H1 (cell line): ENCODE measurements at regions not wholly inside any gene's neighbourhood (a gene's known extent, or its start where the extent isn't known, plus 50 kb on each side); places are given as distances from the start of the nearest gene placed in this dataset.

Experiments used
- CTCF ChIA-PET: fragments of 300-600 bp; sonication (Branson Sonifier 250); formaldehyde crosslinking; loops from one replicate; lab custom pipeline; 2021; ENCODE audit not compliant: partially characterized antibody; lab: Charles Lee
- POLR2A ChIA-PET: fragments of 300-600 bp; sonication (Branson Sonifier 250); formaldehyde crosslinking; loops from one replicate; lab custom pipeline; 2021; ENCODE audit warnings: inconsistent platforms; ENCODE audit not compliant: partially characterized antibody; lab: Charles Lee
- DNase-seq, 2 experiments: peaks; one replicate each; pipeline versions ENCODE4 v3.0.0 to v3.0.0-alpha.2; 2010 to 2022; ENCODE audit warnings: low spot score in 2 of 2, low read depth in 1 of 2, mixed read lengths in 1 of 2
- FAIRE-seq: peaks from 2 replicates; lab custom pipeline; 2011; peaks lifted over from hg19 to GRCh38; lab: Jason Lieb, UNC
- H2AFZ ChIP-seq: 2 replicates; pipeline ENCODE4 v1.8.1; 2012; ENCODE audit warnings: low read length, inconsistent platforms
- H2AK5ac ChIP-seq: 2 replicates; pipeline ENCODE4 v1.6.1; 2013; ENCODE audit warnings: low read depth, low read length
- H2BK120ac ChIP-seq: replicated peaks from 2 replicates; pipeline ENCODE3; 2013; ENCODE audit warnings: low read depth, low read length, inconsistent platforms
- H2BK12ac ChIP-seq: 2 replicates; pipeline ENCODE4 v1.6.1; 2013; ENCODE audit warnings: low read depth, low read length
- H2BK15ac ChIP-seq: 2 replicates; pipeline ENCODE4 v1.6.1; 2013; ENCODE audit warnings: low read length
- H2BK20ac ChIP-seq: 2 replicates; pipeline ENCODE4 v1.6.1; 2013; ENCODE audit warnings: low read length
- H2BK5ac ChIP-seq: 2 replicates; pipeline ENCODE4 v1.6.1; 2013; ENCODE audit warnings: low read depth, low read length
- H3K14ac ChIP-seq: 2 replicates; pipeline ENCODE4 v1.6.1; 2013; ENCODE audit warnings: inconsistent platforms; ENCODE audit not compliant: insufficient read length
- H3K18ac ChIP-seq: 2 replicates; pipeline ENCODE4 v1.6.1; 2013; ENCODE audit warnings: low read length; ENCODE audit errors: extremely low read depth
- H3K23ac ChIP-seq: 2 replicates; pipeline ENCODE4 v1.6.1; 2013; ENCODE audit warnings: inconsistent platforms; ENCODE audit not compliant: insufficient read length
- H3K23me2 ChIP-seq: 2 replicates; pipeline ENCODE4 v1.6.1; 2013; ENCODE audit warnings: low read depth, low read length
- H3K27ac ChIP-seq: 2 replicates; pipeline ENCODE4 v1.6.1; 2011; ENCODE audit warnings: low read depth, low read length, inconsistent platforms
- H3K27me3 ChIP-seq, 4 experiments: replicated peaks in 1 of 4; 1 replicate in 1 of 4; 2 replicates in 3 of 4; pipeline versions ENCODE4 v1.6.1 to v1.8.1; 2011 to 2013; ENCODE audit warnings: low read length in 3 of 4, mild to moderate bottlenecking in 3 of 4, inconsistent platforms in 2 of 4, mixed read lengths in 2 of 4, moderate library complexity in 1 of 4; ENCODE audit not compliant: control insufficient read depth in 3 of 4, insufficient read depth in 3 of 4; ENCODE audit errors: extremely low read depth in 1 of 4
- H3K36me3 ChIP-seq, 4 experiments: 2 replicates each; pipeline versions ENCODE4 v1.6.1 to v1.8.1; 2011 to 2013; ENCODE audit warnings: mild to moderate bottlenecking in 4 of 4, low read length in 3 of 4, moderate library complexity in 2 of 4, control low read depth in 1 of 4, inconsistent platforms in 1 of 4; ENCODE audit not compliant: insufficient read depth in 4 of 4, control insufficient read depth in 2 of 4
- H3K4ac ChIP-seq: replicated peaks from 2 replicates; pipeline ENCODE3; 2013; ENCODE audit warnings: low read length, low read depth, mixed read lengths, inconsistent platforms; ENCODE audit not compliant: insufficient read length
- H3K4me1 ChIP-seq, 4 experiments: replicated peaks in 1 of 4; 1 replicate in 1 of 4; 2 replicates in 3 of 4; pipeline versions ENCODE4 v1.6.1 to v1.8.1; 2011 to 2013; ENCODE audit warnings: low read length in 3 of 4, inconsistent platforms in 2 of 4, mixed read lengths in 1 of 4; ENCODE audit not compliant: insufficient read depth in 4 of 4, control insufficient read depth in 3 of 4
- H3K4me2 ChIP-seq, 2 experiments: 2 replicates each; pipeline versions ENCODE4 v1.6.1 to v1.8.1; 2011 to 2013; ENCODE audit warnings: low read depth in 2 of 2, low read length in 2 of 2, control low read depth in 1 of 2, inconsistent platforms in 1 of 2, mild to moderate bottlenecking in 1 of 2; ENCODE audit not compliant: insufficient read depth in 1 of 2
- H3K4me3 ChIP-seq, 4 experiments: fragments of 200-600, 300-600 bp in 1 of 4; sonication (generic), shearing (Covaris generic), sonication (Bioruptor Twin) in 1 of 4; 2 replicates each; pipeline versions ENCODE4 v1.5.1 to v1.8.1; 2011 to 2016; ENCODE audit warnings: low read length in 4 of 4, low read depth in 3 of 4, control low read depth in 2 of 4, inconsistent platforms in 2 of 4, mild to moderate bottlenecking in 2 of 4, mixed read lengths in 1 of 4, moderate library complexity in 1 of 4; ENCODE audit not compliant: insufficient read depth in 2 of 4; ENCODE audit errors: extremely low read depth in 1 of 4
- H3K56ac ChIP-seq: replicated peaks from 2 replicates; pipeline ENCODE3; 2013; ENCODE audit warnings: low read depth, mild to moderate bottlenecking, mixed read lengths, low read length, inconsistent platforms; ENCODE audit not compliant: insufficient read length
- H3K79me1 ChIP-seq: 2 replicates; pipeline ENCODE4 v1.6.1; 2013; ENCODE audit warnings: low read depth, low read length, control low read depth
- H3K79me2 ChIP-seq, 2 experiments: 2 replicates each; pipeline versions ENCODE4 v1.6.1 to v1.8.1; 2012 to 2013; ENCODE audit warnings: low read length in 2 of 2, mild to moderate bottlenecking in 2 of 2, inconsistent platforms in 1 of 2; ENCODE audit not compliant: insufficient read depth in 2 of 2, control insufficient read depth in 1 of 2
- H3K9ac ChIP-seq, 4 experiments: replicated peaks in 1 of 4; 1 replicate in 1 of 4; 2 replicates in 3 of 4; pipeline versions ENCODE4 v1.6.1 to v1.8.1; 2011 to 2013; ENCODE audit warnings: low read depth in 3 of 4, low read length in 3 of 4, control low read depth in 2 of 4, mild to moderate bottlenecking in 2 of 4, moderate library complexity in 2 of 4, inconsistent platforms in 1 of 4; ENCODE audit errors: extremely low read depth in 1 of 4
- H3K9me3 ChIP-seq, 2 experiments: 2 replicates each; pipeline versions ENCODE4 v1.6.1 to v1.8.1; 2012 to 2013; ENCODE audit warnings: mild to moderate bottlenecking in 2 of 2, moderate library complexity in 2 of 2, control low read depth in 1 of 2, inconsistent platforms in 1 of 2, low read depth in 1 of 2, low read length in 1 of 2, mixed read lengths in 1 of 2; ENCODE audit not compliant: insufficient read depth in 2 of 2
- H4K20me1 ChIP-seq, 2 experiments: replicated peaks in 1 of 2; 2 replicates each; pipeline versions ENCODE3 to v1.8.1; 2011 to 2013; ENCODE audit warnings: inconsistent platforms in 2 of 2, low read length in 2 of 2, mild to moderate bottlenecking in 1 of 2; ENCODE audit not compliant: insufficient read depth in 2 of 2, control insufficient read depth in 1 of 2
- H4K5ac ChIP-seq: 2 replicates; pipeline ENCODE4 v1.6.1; 2013; ENCODE audit warnings: low read length, low read depth, mixed read lengths, inconsistent platforms; ENCODE audit not compliant: insufficient read length
- H4K8ac ChIP-seq: 2 replicates; pipeline ENCODE4 v1.8.0; 2013; ENCODE audit warnings: mild to moderate bottlenecking, moderate library complexity, low read length, inconsistent platforms; ENCODE audit not compliant: insufficient read depth; ENCODE audit errors: extremely low read depth
- H4K91ac ChIP-seq: replicated peaks from 2 replicates; pipeline ENCODE3; 2013; ENCODE audit warnings: low read length, mixed read lengths, inconsistent platforms; ENCODE audit not compliant: insufficient read length
- BCL11A ChIP-seq, 2 experiments: IDR thresholded peaks; one replicate each; pipeline ENCODE4 v1.6.1; 2011; ENCODE audit warnings: low read depth in 2 of 2, low read length in 2 of 2, mild to moderate bottlenecking in 2 of 2
- BRCA1 ChIP-seq: IDR thresholded peaks from 2 replicates; pipeline ENCODE4 v1.6.1; 2012; ENCODE audit warnings: low read depth, low read length, improper control_type of control experiment
- CTBP2 ChIP-seq: IDR thresholded peaks from 2 replicates; pipeline ENCODE4 v1.7.0; 2011; ENCODE audit warnings: borderline replicate concordance, mild to moderate bottlenecking, moderate library complexity, mixed read lengths, low read length; ENCODE audit not compliant: insufficient read depth, insufficient read length
- EP300 ChIP-seq, 2 experiments: IDR thresholded peaks; 1 replicate in 1 of 2; 2 replicates in 1 of 2; pipeline ENCODE4 v1.6.1; 2011 to 2012; ENCODE audit warnings: low read depth in 2 of 2, low read length in 2 of 2, mild to moderate bottlenecking in 2 of 2, borderline replicate concordance in 1 of 2, inconsistent platforms in 1 of 2, moderate library complexity in 1 of 2
- GABPA ChIP-seq: IDR thresholded peaks from 2 replicates; pipeline ENCODE4 v1.6.1; 2011; ENCODE audit warnings: mild to moderate bottlenecking, low read length, moderate library complexity, borderline replicate concordance; ENCODE audit not compliant: insufficient read depth
- GTF2F1 ChIP-seq: IDR thresholded peaks from 2 replicates; pipeline ENCODE4 v1.6.1; 2012; ENCODE audit warnings: low read depth, low read length, improper control_type of control experiment, borderline replicate concordance
- HDAC6 ChIP-seq: IDR thresholded peaks from one replicate; pipeline ENCODE4 v1.7.1; 2012; ENCODE audit warnings: low read depth, mild to moderate bottlenecking, inconsistent platforms, low read length, moderate library complexity
- KDM5A ChIP-seq: fragments of 200-600 bp; IDR thresholded peaks from 2 replicates; pipeline ENCODE4 v1.7.1; 2012; ENCODE audit warnings: mild to moderate bottlenecking, low read length, inconsistent platforms, mixed read lengths
- POLR2A ChIP-seq, 2 experiments: IDR thresholded peaks; 1 replicate in 1 of 2; 2 replicates in 1 of 2; pipeline ENCODE4 v1.6.1; 2011; ENCODE audit warnings: low read depth in 2 of 2, low read length in 2 of 2, mild to moderate bottlenecking in 2 of 2; ENCODE audit errors: control extremely low read depth in 1 of 2
- POU5F1 ChIP-seq: IDR thresholded peaks from 2 replicates; pipeline ENCODE4 v1.6.1; 2011; ENCODE audit warnings: low read depth, mild to moderate bottlenecking, low read length, moderate library complexity
- SAP30 ChIP-seq: fragments of 300-600 bp; sonication (generic); IDR thresholded peaks from 2 replicates; pipeline ENCODE4 v1.7.1; 2012; ENCODE audit warnings: low read length, moderate library complexity, mild to moderate bottlenecking, inconsistent platforms; ENCODE audit not compliant: insufficient read depth, insufficient replicate concordance
- SIRT6 ChIP-seq: IDR thresholded peaks from one replicate; pipeline ENCODE4 v1.7.1; 2012; ENCODE audit warnings: low read length, inconsistent platforms
- SP2 ChIP-seq: IDR thresholded peaks from 2 replicates; pipeline ENCODE4 v1.6.1; 2012; ENCODE audit warnings: mild to moderate bottlenecking, low read length, inconsistent platforms
- WGBS, 2 experiments: shearing (Covaris generic) in 1 of 2; methylation state at CpG; one replicate each; pipeline versions ENCODE4 v1.1.6 to v1.1.7; 2013 to 2015; ENCODE audit warnings: low lambda C conversion rate in 2 of 2, mixed read lengths in 2 of 2, inconsistent platforms in 1 of 2, low coverage in 1 of 2, missing lambda C conversion rate in 1 of 2; ENCODE audit not compliant: insufficient replicate concordance in 2 of 2, insufficient coverage in 1 of 2, insufficient read length in 1 of 2; ENCODE audit errors: extremely low coverage in 1 of 2, missing lambda C conversion rate in 1 of 2; 5-methylcytosine and 5-hydroxymethylcytosine counted together
- TF ChIP-seq, protein P1 (sequence below): IDR thresholded peaks from 2 replicates; pipeline ENCODE4 v1.6.1; 2011; ENCODE audit warnings: low read depth, mild to moderate bottlenecking, low read length; ENCODE audit not compliant: insufficient read depth

DNA sequence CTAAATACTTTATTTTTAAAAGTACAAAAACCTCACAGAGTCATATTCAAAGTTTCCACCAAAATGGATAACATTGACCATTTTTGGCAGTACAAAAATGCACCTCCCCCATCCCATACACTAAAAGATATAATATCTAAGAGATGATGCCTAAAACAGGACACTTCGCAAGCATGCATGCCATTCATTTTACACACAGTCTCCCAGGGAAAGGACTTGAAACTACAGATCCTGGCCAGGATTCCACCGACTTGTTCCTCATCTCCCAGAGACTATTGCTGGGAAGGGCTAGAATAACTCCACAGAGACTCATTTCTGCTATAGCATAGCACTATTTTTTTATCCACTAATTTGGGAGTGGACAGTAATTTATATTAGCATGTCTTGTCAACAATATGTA lies 81.7 kb downstream of the MTNR1B start:
- H2BK15ac ChIP-seq: no peak overlapping the region
- POLR2A ChIA-PET: no interaction called here
- H3K9ac ChIP-seq: no peak overlapping the region
- no peak for TF ChIP-seq BRCA1
- no peak for TF ChIP-seq KDM5A
- TF ChIP-seq GTF2F1: no peak
- TF ChIP-seq BCL11A (IDR thresholded peaks at IDR 0.05; ENCODE audit: low read depth in 2 of 2, low read length in 2 of 2): no peak
- TF ChIP-seq GABPA: no peak
- no peak for TF ChIP-seq SP2
- TF ChIP-seq POLR2A (IDR thresholded peaks at IDR 0.05; ENCODE audit: control extremely low read depth in 1 of 2, low read depth in 2 of 2, low read length in 2 of 2): no peak
- no peak for TF ChIP-seq POU5F1
- TF ChIP-seq, protein P1, sequence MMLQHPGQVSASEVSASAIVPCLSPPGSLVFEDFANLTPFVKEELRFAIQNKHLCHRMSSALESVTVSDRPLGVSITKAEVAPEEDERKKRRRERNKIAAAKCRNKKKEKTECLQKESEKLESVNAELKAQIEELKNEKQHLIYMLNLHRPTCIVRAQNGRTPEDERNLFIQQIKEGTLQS: no peak
- no peak for TF ChIP-seq SIRT6
- TF ChIP-seq SAP30: no peak
- TF ChIP-seq EP300 (IDR thresholded peaks at IDR 0.05; ENCODE audit: borderline replicate concordance in 1 of 2, low read depth in 2 of 2, low read length in 2 of 2): no peak
- no peak for TF ChIP-seq HDAC6
- TF ChIP-seq CTBP2: no peak
- WGBS, 2 experiments: 87% methylated on average over 2 of the region's 2 CpGs; no CpG with 5 or more reads in 1 of the 2 experiments
- no peak overlapping the region for H4K91ac ChIP-seq
- H3K18ac ChIP-seq: no peak overlapping the region
- no peak overlapping the region for H2BK20ac ChIP-seq
- no peaks in the 10 kb centered on the region for H3K23me2 ChIP-seq
- H2BK12ac ChIP-seq: no peak overlapping the region
- H3K79me1 ChIP-seq: no peaks in the 10 kb centered on the region
- no peak overlapping the region for H4K5ac ChIP-seq
- CTCF ChIA-PET: no interaction called here
- H3K4me3 ChIP-seq: no peak overlapping the region
- H3K27ac ChIP-seq: no peak overlapping the region
- H2AFZ ChIP-seq: no peak overlapping the region
- H3K27me3 ChIP-seq: no peaks in the 10 kb centered on the region
- no peaks in the 10 kb centered on the region for H3K36me3 ChIP-seq
- H3K4me2 ChIP-seq: no peak overlapping the region
- no peaks in the 10 kb centered on the region for H3K9me3 ChIP-seq
- H3K79me2 ChIP-seq: no peaks in the 10 kb centered on the region
- FAIRE-seq (no peak), DNase-seq (no peak)
- H3K4me1 ChIP-seq: no peaks in the 10 kb centered on the region
- no peak overlapping the region for H2AK5ac ChIP-seq
- no peak overlapping the region for H2BK120ac ChIP-seq
- H3K4ac ChIP-seq: no peak overlapping the region
- no peaks in the 10 kb centered on the region for H4K20me1 ChIP-seq
- no peak overlapping the region for H3K14ac ChIP-seq
- H3K23ac ChIP-seq: no peak overlapping the region
- H4K8ac ChIP-seq: no peak overlapping the region
- no peak overlapping the region for H3K56ac ChIP-seq
- H2BK5ac ChIP-seq: no peak overlapping the region
